NCI-H2107 treated with DMSO at 0.1 percent for 48 hours (cell line): ENCODE measurements at regions not wholly inside any gene's neighbourhood (a gene's known extent, or its start where the extent isn't known, plus 50 kb on each side); places are given as distances from the start of the nearest gene placed in this dataset.
"Not testable (repeated sequence)": the region's sequence is repeated elsewhere in the genome, so short reads cannot be mapped to it uniquely, and the experiment has no call there.

ENCODE experiments used
- DNase-seq: peaks from one replicate; lab custom pipeline; 2025; ENCODE audit not compliant: unreplicated experiment; lab: John Stamatoyannopoulos, UW

DNA sequence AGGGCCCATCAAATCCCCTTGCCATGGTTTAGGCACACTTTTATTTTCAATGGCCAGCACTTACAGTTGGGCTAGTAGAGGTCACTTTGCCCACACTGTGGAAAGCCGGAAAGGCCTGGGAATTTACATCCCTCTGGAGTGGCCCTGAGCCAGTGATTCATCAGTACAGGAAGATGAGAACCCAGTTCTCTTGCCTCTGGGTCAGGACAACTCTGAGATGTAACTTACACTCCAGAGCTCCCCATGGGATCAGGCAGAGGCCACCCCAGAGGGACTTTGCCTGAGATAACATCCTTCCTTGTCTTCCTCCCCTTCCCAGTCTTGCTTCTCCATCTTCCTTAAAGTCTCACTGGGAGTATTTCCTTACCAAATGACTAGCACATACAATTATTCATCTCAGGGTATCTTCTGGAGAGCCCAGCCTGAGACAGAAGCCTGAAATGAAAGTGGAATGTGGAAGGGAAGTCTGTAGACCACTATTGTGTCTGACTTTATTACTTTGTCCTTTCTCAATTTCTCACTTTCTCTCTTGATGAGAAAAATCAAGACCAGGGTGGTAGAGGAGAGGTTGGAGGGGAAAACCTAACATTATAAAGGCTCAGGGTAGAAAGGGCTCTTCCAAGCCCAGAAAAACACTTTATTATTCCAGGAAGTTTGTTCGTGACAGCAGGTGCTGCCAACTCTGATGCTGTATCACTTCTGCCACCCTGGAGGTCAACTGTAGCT is 220.8 kb downstream of the ZNF621 start:
- no peak for DNase-seq

DNA sequence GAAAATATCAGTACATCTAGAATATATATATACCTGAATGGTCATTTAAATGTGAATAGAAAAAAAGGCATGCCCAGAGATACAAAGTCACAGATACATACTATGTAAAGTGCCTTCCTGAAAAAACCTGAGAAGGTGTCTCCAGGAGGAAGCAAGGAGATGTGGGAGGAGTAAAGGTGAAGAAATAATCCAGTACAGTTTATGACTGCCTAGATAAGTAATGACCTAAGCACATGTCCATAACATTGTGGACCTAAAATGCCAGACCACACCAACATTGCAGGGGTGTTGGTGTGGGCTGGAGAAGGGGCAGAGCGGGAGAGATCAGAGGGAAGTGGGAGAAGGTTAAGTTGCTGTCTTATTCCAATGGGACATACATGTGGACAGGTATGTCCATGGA is 226.9 kb downstream of the ZNF621 start:
- no peak for DNase-seq

DNA sequence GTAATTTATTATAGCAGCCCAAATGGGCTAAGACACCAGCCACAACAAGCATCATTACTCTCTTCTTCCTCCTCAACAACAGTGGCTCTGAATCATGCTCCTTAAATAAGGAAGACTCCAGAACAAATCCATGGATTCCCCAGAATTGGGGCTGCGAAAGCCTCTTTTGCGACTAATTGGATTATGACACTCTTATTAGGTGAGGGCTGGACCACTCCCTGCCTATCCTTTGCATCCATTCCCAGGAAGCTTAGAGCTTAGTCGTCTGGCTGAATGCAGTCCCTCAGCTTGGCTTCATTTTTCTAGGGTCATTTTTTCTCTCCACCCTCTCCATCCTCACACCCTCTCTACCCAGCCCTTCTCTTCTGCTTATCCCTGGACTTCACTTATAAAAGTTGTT is 227.7 kb downstream of the ZNF621 start:
- DNase-seq: no peak

DNA sequence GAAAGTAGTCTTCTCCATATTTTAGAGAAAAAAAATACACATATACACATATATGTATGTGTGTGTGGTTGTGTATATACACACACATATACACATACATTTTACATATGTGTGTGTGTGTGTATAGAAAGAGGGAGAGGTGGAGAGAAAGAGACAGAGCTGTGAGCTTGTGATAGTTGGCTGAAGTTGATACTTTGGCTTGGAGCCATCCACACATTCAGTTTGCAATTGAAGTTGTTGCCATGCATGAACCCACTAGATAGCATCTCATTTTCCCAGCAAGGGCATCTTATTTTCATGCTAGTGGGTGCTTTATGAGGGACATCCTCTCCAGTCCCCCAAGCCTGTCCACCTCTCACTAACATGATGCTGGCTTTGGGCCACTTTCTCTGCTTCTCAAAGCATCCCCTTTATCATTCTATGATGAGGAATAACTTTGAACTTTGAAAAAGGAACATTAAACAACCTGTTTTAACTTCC is 228.6 kb downstream of the ZNF621 start:
- no peak for DNase-seq

DNA sequence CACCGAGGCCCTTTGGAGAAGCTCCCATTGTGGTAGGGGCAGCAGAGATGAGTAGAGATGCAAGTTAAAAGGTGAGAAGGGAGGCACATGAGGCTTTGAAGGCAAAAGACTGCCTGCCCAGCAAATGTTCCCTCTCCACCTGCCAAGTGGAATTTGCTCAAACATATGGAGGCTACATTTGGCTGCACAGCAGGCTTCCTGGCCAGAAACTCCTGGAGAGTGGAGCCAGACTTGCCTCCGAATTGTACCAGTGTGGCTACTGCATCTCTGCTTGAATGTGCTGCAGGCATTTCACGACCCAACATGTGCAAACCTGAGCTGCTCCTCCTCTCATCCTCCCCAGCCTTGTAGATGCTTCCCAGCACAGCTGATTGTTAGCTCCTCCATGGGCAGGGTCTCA is 229.2 kb downstream of the ZNF621 start:
- no peak for DNase-seq

DNA sequence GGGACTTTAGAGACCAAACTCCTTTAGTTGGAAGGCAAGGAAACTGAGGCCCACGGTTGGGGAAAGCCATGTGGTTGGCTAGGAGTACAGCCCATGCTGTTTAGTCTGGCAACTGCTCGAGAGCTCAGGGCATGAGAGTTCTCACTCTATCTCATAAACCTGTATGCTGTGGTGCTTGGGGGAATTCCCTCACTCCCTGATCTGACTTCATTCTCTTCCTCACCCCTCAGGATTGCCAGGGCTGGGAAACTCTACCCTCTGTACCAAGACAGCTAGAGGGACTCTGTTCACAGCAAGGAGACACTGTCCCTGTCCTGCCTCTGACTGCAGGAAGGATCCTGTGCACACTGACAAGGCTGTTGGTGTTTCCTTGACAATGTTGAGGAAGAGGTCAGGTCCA is 230.2 kb downstream of the ZNF621 start:
- DNase-seq: no peak

DNA sequence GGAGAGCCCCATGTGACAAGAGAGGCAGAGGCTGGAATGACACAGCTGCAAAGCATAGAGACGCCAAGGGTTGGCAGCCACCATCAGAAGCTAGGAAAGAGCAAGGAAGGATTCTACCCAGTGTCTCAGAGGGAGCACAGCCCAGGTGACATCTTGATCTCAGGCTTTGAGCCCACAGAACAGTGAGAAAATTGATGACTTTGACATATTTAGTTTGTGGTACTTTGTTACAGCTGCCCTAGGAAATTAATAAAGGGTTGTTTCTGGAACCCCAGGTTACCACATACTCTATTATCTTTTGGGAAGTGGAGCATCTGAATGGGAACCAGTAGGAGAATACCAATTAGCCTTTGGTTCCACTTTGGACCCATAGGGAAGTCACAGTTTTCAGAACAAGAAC is 231.7 kb downstream of the ZNF621 start:
- DNase-seq: no peak

DNA sequence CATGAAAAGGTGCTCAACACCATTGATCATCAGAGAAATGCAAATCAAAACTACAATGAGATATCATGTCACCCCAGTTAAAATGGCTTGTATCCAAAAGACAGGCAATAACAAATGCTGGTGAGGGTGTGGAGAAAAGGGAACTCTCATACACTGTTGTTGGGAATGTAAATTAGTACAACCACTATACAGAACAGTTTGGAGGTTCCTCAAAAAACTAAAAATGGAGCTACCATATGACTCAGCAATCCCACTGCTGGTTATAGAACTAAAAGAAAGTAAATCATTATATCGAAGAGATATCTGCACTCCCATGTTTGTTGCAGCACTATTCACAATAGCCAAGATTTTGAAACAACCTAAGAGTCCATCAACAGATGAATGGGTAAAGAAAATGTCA is 238.0 kb downstream of the ZNF621 start:
- not testable (repeated sequence) for DNase-seq

DNA sequence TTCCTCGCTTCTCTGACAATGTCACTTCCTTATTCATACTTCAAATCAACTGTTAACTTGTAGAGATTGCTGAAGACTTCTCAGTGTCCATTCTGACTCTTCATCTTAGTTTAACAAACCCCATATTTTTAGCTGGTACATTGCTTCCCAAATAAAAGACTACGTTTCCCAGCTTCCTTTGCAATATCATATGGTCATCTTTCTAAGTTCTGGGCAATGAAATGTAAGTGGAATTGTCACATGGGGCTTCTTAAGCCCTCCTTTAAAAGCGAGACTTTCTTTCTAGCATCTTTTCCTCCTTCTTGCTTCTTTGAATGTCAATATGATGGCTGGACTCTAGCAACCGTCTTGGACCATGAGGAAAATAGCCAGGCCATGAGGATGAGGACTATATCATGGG is 239.0 kb downstream of the ZNF621 start:
- no peak for DNase-seq

DNA sequence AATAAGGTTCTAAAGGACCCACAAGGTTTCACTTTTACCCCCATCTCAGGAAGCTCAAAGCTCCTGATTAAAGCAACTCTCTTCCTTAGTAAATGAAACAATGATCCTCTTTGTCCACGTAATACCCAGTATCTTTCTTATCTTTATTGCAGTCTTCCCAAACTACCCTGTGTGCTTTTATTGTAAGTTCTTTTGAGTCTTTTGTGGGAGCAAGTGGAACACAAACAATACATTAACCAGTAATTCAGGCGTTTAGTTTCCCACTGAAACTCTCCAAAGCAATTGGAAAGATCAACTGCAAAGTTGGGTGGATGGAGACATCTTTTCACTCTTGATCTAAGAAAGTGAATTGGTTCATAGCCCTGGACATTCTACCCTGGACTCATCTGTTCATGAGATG is 240.0 kb downstream of the ZNF621 start:
- DNase-seq: no peak

DNA sequence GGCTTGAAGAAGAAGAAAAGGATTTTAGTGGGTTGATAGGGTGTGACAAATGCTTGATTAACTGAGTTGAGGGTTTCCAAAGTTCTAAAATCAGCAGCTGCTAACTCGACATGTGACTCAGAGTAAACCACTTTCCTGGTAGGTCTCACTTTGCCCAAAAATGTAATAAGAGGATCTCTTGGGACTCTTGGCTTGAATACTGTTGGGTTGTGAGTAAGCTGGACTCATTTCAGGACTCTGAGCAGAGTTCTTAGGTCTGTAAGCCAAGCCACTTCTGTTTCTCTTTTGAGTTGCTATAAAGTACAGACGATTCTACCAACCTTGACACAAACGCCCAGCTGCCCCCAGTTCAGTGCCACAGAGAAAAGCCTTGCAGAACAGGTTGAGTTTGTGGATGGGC is 241.1 kb downstream of the ZNF621 start:
- no peak for DNase-seq

DNA sequence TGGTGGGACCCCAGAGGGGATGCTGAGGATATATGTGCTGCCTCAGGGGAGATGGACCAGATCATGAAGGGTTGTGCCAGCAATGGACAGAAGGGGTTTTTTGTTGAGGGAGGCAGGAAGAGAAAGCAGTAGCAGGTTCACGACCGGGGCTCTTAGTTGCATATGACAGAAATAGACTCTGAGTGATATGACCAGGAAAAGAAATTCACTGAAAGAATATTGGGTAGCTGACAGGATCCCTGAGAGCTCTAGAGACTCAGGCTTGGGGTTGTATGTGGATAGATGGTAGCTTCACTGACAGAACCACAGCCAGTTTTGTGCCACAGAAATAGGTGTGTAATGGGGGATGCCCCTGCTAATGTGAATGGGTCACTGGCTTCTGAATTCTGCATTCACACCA is 241.6 kb downstream of the ZNF621 start:
- DNase-seq: no peak

DNA sequence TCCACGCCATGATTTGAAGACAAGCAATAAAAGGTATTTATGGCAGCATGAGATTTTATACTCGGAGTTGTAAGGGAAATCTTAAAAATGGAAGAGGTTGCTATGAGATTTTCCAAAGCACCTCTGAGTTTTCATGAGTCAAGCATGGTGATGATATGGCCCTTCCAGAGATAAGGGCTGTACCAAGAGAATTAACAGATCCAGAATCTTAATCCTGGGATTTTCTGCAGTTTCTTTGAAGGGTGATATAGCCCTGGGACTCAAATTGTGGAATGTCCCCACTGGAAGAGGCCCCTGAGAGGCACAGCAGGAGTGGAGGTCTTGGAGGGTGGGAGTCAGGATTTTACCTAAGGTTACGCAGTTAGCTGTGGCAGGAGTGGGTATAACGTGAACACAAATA is 243.3 kb downstream of the ZNF621 start:
- no peak for DNase-seq

DNA sequence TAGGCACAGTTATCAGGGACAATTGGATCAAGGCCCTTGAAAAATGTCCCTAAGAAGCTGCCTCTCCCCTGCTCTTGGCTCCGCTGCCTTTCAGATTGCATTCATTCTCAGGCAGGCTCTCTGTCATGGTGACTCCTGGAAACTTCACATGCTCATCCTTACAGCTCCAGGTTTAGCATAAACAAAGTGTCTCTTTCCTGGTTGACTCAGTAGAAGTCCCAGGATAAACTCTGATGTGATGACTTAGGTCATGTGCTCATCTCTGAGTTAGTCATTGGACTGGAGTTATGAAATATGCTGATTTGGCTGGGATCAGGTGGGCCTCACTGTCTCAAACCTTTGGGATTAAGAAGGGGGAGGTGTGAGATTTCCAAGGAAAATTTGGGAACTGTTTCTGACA is 243.8 kb downstream of the ZNF621 start:
- no peak for DNase-seq

DNA sequence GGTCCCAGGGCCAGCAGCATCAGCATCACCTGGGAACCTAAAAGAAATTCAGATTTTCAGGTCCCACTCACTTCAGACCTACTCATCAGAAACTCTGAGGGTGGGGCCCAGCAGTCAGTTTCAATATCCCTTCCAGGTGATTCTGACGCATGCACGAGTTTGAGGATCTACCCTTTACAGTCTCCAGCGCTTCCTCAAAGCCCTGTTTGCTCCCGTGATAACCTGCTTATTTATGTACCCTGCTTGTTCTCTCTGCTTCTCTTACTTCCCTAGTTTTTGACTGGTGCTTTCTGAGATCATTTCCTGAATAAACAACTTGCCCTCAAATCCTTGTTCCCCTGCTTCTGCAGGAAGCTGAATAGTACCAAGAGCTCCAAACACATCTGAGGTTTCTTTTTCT is 245.3 kb downstream of the ZNF621 start:
- DNase-seq: no peak

DNA sequence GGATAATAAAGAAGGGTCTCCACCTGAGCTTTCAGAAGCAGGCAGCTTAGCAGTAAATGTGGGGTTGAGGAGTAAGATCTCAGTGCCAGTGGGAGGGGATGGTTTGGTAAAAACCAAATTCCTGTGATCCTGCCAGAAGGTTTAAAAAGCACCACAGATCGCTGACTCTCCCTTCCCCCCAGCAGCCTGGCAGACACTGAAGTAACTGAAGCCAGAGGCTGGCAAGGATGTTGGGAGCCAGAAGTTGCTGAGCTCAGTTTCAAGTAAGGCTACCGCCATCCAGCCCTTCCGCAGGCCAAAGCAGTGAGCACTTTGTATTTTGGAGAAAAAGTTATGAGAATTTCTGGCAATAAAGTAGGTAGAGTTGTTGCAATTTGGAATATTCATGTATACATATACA is 246.4 kb downstream of the ZNF621 start:
- DNase-seq: no peak

DNA sequence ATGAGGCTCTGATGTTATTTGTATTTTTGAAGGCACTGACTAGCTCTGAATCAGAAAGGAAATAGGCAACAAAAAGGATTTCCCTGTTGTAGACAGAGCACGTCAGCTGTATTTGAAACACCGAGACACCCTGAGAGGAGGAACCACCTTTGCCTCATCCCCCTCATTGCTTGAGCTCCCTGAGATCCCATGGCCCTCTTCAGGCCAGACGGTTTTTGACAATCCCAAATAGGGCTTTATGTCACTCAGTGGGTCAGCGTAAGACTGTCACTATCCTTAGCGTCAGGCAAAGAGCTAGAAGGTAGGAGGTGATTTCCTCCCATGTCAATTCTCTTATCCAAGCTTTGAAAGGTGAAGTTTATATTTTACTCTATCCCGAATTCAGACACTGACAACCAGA is 254.3 kb downstream of the ZNF621 start:
- DNase-seq: no peak

DNA sequence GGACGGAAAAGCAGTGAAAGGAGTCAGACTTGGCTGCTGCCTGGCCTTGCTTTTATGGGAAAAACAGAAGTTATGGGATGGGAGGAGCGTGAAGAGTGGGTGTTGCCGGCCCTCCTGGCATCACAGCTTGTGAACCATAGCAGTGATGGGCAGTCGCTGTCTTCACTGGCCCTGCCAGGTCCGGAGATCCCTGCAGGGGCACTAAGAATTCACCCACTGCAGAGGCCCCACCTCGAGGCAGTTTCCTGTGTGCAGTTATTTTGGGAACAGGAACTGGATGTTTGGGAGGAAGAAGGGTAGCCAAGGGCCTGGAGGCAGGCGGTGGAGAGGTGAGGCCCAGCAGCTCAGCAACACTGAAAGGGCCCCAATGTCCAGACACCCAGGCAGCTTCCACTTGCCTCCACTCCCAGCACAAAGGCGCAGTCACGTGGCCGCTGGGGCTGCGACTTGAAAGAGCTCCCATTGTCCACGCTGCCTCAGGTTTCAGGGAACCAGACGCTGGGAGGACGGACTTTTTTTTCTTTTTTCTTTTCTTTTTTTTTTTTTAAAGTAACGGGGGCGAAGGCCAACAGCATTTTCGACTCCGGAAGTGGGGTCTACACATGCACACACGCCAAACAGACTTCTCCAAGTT is 255.6 kb downstream of the ZNF621 start:
- peak; percentile 37 for DNase-seq

DNA sequence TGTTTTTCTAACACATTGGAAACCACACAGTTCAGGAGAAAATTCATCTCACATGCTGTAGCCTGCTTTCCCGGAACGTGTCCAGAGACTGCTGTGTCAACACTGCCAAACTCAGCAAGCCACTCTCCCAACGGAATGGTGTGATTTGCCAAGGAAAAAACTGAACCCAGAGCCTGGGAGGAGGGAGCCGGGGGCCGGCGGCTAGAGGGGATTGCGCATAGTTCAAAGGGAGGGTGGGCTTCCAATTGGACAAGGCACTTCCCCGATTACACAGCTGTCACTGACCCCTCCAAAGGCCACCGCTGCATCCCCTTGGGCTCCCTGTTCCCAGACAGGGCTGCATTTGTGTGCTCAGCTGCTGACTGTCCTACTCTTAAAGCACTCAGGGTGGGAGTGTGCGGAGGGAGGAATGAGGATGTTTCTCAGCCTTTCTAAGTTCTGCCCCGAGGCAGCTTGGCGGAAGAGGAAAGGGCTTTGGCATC is 256.2 kb downstream of the ZNF621 start:
- DNase-seq: no peak

DNA sequence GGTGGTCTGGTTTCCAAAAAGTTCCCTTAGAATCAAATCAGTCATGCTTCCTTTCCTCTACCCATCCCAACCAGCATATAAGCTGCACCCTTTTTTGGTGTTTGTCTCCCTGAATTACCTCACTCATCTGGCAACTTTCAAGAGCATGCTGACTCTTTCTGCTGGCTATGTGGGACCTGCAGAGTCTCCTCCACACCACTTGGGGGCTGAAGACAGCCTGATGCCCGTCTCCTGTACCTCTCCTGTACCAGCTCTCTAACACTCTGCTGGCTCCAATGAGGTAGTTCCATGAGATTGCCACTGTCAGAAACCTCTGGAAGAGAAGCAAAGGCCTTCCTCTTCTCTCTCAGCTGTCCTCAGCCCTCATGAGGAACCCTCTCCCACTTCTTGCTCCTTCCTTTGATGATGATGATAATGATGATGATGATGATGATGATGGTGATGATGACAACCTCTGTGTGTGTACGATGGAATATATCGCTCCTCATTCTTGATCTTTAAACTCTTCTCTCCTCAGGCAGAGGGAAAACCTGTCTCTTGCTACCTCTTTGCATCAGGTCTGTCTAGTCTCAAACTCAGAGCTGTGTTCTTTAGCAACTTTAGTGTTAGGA is 257.5 kb downstream of the ZNF621 start:
- no peak for DNase-seq

DNA sequence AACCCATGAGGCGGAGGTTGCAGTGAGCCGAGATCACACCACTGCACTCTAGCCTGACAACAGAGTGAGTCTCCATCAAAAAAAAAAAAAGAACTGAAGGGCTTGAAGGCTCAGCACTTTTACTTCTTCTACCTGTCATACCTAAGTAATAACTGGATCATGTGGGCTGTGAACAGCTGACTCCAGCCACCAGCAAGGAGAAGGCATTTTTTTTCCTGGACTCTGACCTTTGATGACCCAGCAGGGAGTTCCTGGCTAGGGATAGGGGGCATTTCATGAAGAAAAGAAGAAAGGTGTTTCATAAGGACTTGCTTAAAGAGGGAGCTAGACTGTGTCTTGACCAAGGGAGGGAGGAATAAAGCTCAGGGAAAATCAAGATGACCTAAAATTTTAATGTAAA is 266.0 kb downstream of the ZNF621 start:
- DNase-seq: no peak

DNA sequence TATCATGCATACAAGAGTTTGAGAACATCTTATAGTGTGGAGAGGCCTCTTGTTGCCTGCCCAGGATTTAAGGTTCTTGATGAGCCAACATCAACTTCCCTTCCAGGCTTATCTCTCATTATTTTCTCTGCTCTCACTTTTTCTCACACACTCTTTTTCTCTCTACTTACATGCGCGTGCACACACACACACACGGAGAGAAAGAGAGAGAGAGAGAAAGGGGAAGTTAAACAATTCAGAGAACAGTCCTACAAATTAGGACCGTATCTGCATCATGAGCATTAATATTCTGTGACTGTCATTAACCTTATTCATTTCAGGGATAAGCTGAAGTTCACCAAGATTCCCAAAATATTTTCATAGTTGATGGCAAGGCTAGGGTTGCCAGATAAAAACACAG is 269.0 kb downstream of the ZNF621 start:
- no peak for DNase-seq
